ENCODE measurements at regions not wholly inside any gene's neighbourhood (a gene's known extent, or its start where the extent isn't known, plus 50 kb on each side); places are given as distances from the start of the nearest gene placed in this dataset.

GRCh38 chr4:187433141-187433540 is 562.4 kb upstream of the ZFP42 start:
- DNase-seq: no peak

- no peak for DNase-seq
Measured at GRCh38 chr4:187436251-187436650, 559.3 kb upstream of the ZFP42 start.

- no peak for DNase-seq
Measured at GRCh38 chr4:187444061-187444460, 551.5 kb upstream of the ZFP42 start.

GRCh38 chr4:187449702-187450101 is 545.9 kb upstream of the ZFP42 start:
- DNase-seq: no peak

GRCh38 chr4:187451776-187452175 is 543.8 kb upstream of the ZFP42 start:
- no peak for DNase-seq

GRCh38 chr4:187460016-187460415 is 535.6 kb upstream of the ZFP42 start:
- no peak for DNase-seq

GRCh38 chr4:187464573-187464972 is 531.0 kb upstream of the ZFP42 start:
- DNase-seq: no peak

- DNase-seq: no peak
Measured at GRCh38 chr4:187467224-187467623, 528.3 kb upstream of the ZFP42 start.

GRCh38 chr4:187469627-187470026 is 525.9 kb upstream of the ZFP42 start:
- DNase-seq: no peak

GRCh38 chr4:187470061-187470460 is 525.5 kb upstream of the ZFP42 start:
- DNase-seq: no peak

- DNase-seq: no peak
Measured at GRCh38 chr4:187474238-187474637, 521.3 kb upstream of the ZFP42 start.

- no peak for DNase-seq
Measured at GRCh38 chr4:187475901-187476300, 519.7 kb upstream of the ZFP42 start.

GRCh38 chr4:187477224-187477623 is 518.3 kb upstream of the ZFP42 start:
- no peak for DNase-seq

- DNase-seq: no peak
Measured at GRCh38 chr4:187478292-187479140, 517.1 kb upstream of the ZFP42 start.

- no peak for DNase-seq
Measured at GRCh38 chr4:187479511-187479910, 516.1 kb upstream of the ZFP42 start.

GRCh38 chr4:187480146-187481145 is 515.1 kb upstream of the ZFP42 start:
- DNase-seq: no peak

GRCh38 chr4:187484186-187484585 is 511.4 kb upstream of the ZFP42 start:
- DNase-seq: no peak

GRCh38 chr4:187485676-187486075 is 509.9 kb upstream of the ZFP42 start:
- DNase-seq: no peak

GRCh38 chr4:187491286-187491685 is 504.3 kb upstream of the ZFP42 start:
- DNase-seq: no peak

GRCh38 chr4:187491959-187492358 is 503.6 kb upstream of the ZFP42 start:
- no peak for DNase-seq

GRCh38 chr4:187493661-187494060 is 501.9 kb upstream of the ZFP42 start:
- DNase-seq: no peak

- DNase-seq: no peak
Measured at GRCh38 chr4:187499956-187500355, 495.6 kb upstream of the ZFP42 start.

GRCh38 chr4:187500796-187501195 is 494.8 kb upstream of the ZFP42 start:
- no peak for DNase-seq

- no peak for DNase-seq
Measured at GRCh38 chr4:187501731-187502130, 493.8 kb upstream of the ZFP42 start.
